IMR-90 (cell line): ENCODE measurements at regions not wholly inside any gene's neighbourhood (a gene's known extent, or its start where the extent isn't known, plus 50 kb on each side); places are given as distances from the start of the nearest gene placed in this dataset.

Experiments used
- ATAC-seq: fragments of 200-7000 bp; cut with Tn5 transposase; 2 replicates; pipeline ENCODE4 v1.9.1; 2020; ENCODE audit warnings: low read depth, mild to moderate bottlenecking, moderate library complexity
- BruUV-seq: library from RNA; stranded (reverse); fragments of 400-500 nt; replicated peaks from 2 replicates; lab custom pipeline; 2021; lab: Mats Ljungman, UMichigan
- CTCF ChIA-PET: fragments of 300-600 bp; formaldehyde crosslinking; extraction: SDS; loops from one replicate; lab custom pipeline; 2021; ENCODE audit warnings: antibody characterized with exemption; lab: Yijun Ruan, JAX
- POLR2A ChIA-PET: fragments of 300-600 bp; sonication (Branson Sonifier 250); formaldehyde crosslinking; loops from one replicate; lab custom pipeline; 2022; ENCODE audit warnings: antibody characterized with exemption; ENCODE audit not compliant: unreplicated experiment; lab: Charles Lee
- DNase-seq: peaks from one replicate; pipeline ENCODE4 v3.0.0; 2013
- H2AFZ ChIP-seq: replicated peaks from 2 replicates; pipeline ENCODE3; 2013; ENCODE audit warnings: low read length, mild to moderate bottlenecking; ENCODE audit not compliant: poor library complexity
- H2AK5ac ChIP-seq: 2 replicates; pipeline ENCODE4 v1.6.1; 2013; ENCODE audit warnings: low read depth, low read length, inconsistent platforms
- H2AK9ac ChIP-seq: replicated peaks from 2 replicates; pipeline ENCODE3; 2013; ENCODE audit warnings: mild to moderate bottlenecking, low read depth, low read length, moderate library complexity; ENCODE audit not compliant: poor library complexity
- H2BK120ac ChIP-seq: 2 replicates; pipeline ENCODE4 v1.6.1; 2013; ENCODE audit warnings: low read depth, low read length, inconsistent platforms
- H2BK15ac ChIP-seq: 3 replicates; pipeline ENCODE4 v1.6.1; 2013; ENCODE audit warnings: low read depth, low read length, inconsistent platforms
- H2BK20ac ChIP-seq: 2 replicates; pipeline ENCODE4 v1.6.1; 2013; ENCODE audit warnings: low read depth, mild to moderate bottlenecking, inconsistent platforms, low read length, moderate library complexity
- H2BK5ac ChIP-seq: 2 replicates; pipeline ENCODE4 v1.6.1; 2013; ENCODE audit warnings: mild to moderate bottlenecking, low read depth, low read length, inconsistent platforms; ENCODE audit not compliant: poor library complexity, severe bottlenecking
- H3K14ac ChIP-seq: replicated peaks from 2 replicates; pipeline ENCODE4 v1.6.1; 2013; ENCODE audit warnings: low read depth, low read length, inconsistent platforms
- H3K18ac ChIP-seq: 2 replicates; pipeline ENCODE4 v1.6.1; 2013; ENCODE audit warnings: low read depth, low read length, control low read depth
- H3K23ac ChIP-seq: 2 replicates; pipeline ENCODE4 v1.6.1; 2013; ENCODE audit warnings: low read depth, low read length, inconsistent platforms
- H3K27ac ChIP-seq: 2 replicates; pipeline ENCODE4 v1.5.1; 2013; ENCODE audit warnings: mild to moderate bottlenecking, control low read depth, low read length; ENCODE audit not compliant: insufficient read depth
- H3K27me3 ChIP-seq: 2 replicates; pipeline ENCODE4 v1.6.1; 2013; ENCODE audit warnings: low read length; ENCODE audit not compliant: control insufficient read depth, insufficient read depth
- H3K36me3 ChIP-seq: 2 replicates; pipeline ENCODE4 v1.6.1; 2013; ENCODE audit warnings: low read length, mixed read lengths; ENCODE audit not compliant: control insufficient read depth, insufficient read depth
- H3K4ac ChIP-seq: 2 replicates; pipeline ENCODE4 v1.6.1; 2013; ENCODE audit warnings: low read depth, low read length, inconsistent platforms
- H3K4me1 ChIP-seq: 2 replicates; pipeline ENCODE4 v1.6.1; 2013; ENCODE audit warnings: low read length, mixed read lengths; ENCODE audit not compliant: control insufficient read depth, insufficient read depth
- H3K4me2 ChIP-seq: 2 replicates; pipeline ENCODE4 v1.6.1; 2013; ENCODE audit warnings: low read depth, mild to moderate bottlenecking, control low read depth, low read length, moderate library complexity
- H3K4me3 ChIP-seq: 2 replicates; pipeline ENCODE4 v1.5.1; 2013; ENCODE audit warnings: low read depth, mild to moderate bottlenecking, control low read depth, low read length, moderate library complexity; ENCODE audit not compliant: insufficient read depth
- H3K56ac ChIP-seq: 2 replicates; pipeline ENCODE4 v1.6.1; 2013; ENCODE audit warnings: low read length, inconsistent platforms; ENCODE audit not compliant: insufficient read depth; ENCODE audit errors: extremely low read depth
- H3K79me1 ChIP-seq, 2 experiments: 2 replicates each; pipeline ENCODE4 v1.6.1; 2013; ENCODE audit warnings: low read length in 2 of 2, inconsistent platforms in 1 of 2, low read depth in 1 of 2
- H3K9ac ChIP-seq: 2 replicates; pipeline ENCODE4 v1.6.1; 2013; ENCODE audit warnings: low read depth, low read length, control low read depth
- H3K9me1 ChIP-seq: 2 replicates; pipeline ENCODE4 v1.6.1; 2013; ENCODE audit warnings: low read length, inconsistent platforms; ENCODE audit not compliant: insufficient read depth
- H3K9me3 ChIP-seq: 2 replicates; pipeline ENCODE4 v1.6.1; 2013; ENCODE audit warnings: low read length; ENCODE audit not compliant: control insufficient read depth, insufficient read depth
- H4K20me1 ChIP-seq: 2 replicates; pipeline ENCODE4 v1.6.1; 2013; ENCODE audit warnings: low read length, inconsistent platforms; ENCODE audit not compliant: insufficient read depth
- H4K5ac ChIP-seq: 2 replicates; pipeline ENCODE4 v1.6.1; 2013; ENCODE audit warnings: mild to moderate bottlenecking, low read depth, low read length, control low read depth
- H4K8ac ChIP-seq, 2 experiments: 2 replicates each; pipeline ENCODE4 v1.6.1; 2013; ENCODE audit warnings: low read depth in 2 of 2, low read length in 2 of 2, control low read depth in 1 of 2, inconsistent platforms in 1 of 2
- H4K91ac ChIP-seq: 2 replicates; pipeline ENCODE4 v1.6.1; 2013; ENCODE audit warnings: low read depth, low read length, inconsistent platforms; ENCODE audit not compliant: insufficient read depth
- BHLHE40 ChIP-seq: fragments of 150-350 bp; IDR thresholded peaks from 2 replicates; pipeline ENCODE4 v1.6.1; 2016; ENCODE audit warnings: mild to moderate bottlenecking, low read depth, low read length
- CEBPB ChIP-seq: IDR thresholded peaks from 2 replicates; pipeline ENCODE4 v1.6.1; 2012; ENCODE audit warnings: low read depth, low read length, improper control_type of control experiment
- CHD1 ChIP-seq: IDR thresholded peaks from 2 replicates; pipeline ENCODE4 v1.6.1; 2012; ENCODE audit warnings: low read depth, low read length, improper control_type of control experiment
- ELK1 ChIP-seq: fragments of 150-350 bp; IDR thresholded peaks from 2 replicates; pipeline ENCODE4 v1.6.1; 2016; ENCODE audit warnings: low read depth, mild to moderate bottlenecking, low read length, moderate library complexity, borderline replicate concordance
- FOS ChIP-seq: fragments of 150-350 bp; IDR thresholded peaks from 2 replicates; pipeline ENCODE4 v1.6.1; 2016; ENCODE audit warnings: low read depth, low read length
- MAFK ChIP-seq: IDR thresholded peaks from 2 replicates; pipeline ENCODE4 v1.6.1; 2012; ENCODE audit warnings: low read depth, low read length, improper control_type of control experiment
- MAZ ChIP-seq: IDR thresholded peaks from 2 replicates; pipeline ENCODE4 v1.6.1; 2012; ENCODE audit warnings: low read depth, mild to moderate bottlenecking, low read length, improper control_type of control experiment, moderate library complexity, borderline replicate concordance
- MXI1 ChIP-seq: IDR thresholded peaks from 2 replicates; pipeline ENCODE4 v1.6.1; 2012; ENCODE audit warnings: low read depth, mild to moderate bottlenecking, low read length, moderate library complexity, borderline replicate concordance
- NFE2L2 ChIP-seq: fragments of 150-350 bp; IDR thresholded peaks from 2 replicates; pipeline ENCODE4 v1.6.1; 2016; ENCODE audit warnings: low read depth, mild to moderate bottlenecking, low read length
- POLR2A ChIP-seq: IDR thresholded peaks from 2 replicates; pipeline ENCODE4 v1.6.1; 2012; ENCODE audit warnings: mild to moderate bottlenecking, low read depth, low read length
- RAD21 ChIP-seq: IDR thresholded peaks from 2 replicates; pipeline ENCODE4 v1.6.1; 2012; ENCODE audit warnings: low read length, improper control_type of control experiment
- RCOR1 ChIP-seq: IDR thresholded peaks from 2 replicates; pipeline ENCODE4 v1.6.1; 2012; ENCODE audit warnings: mild to moderate bottlenecking, low read length, improper control_type of control experiment; ENCODE audit not compliant: insufficient replicate concordance
- RFX5 ChIP-seq: IDR thresholded peaks from 2 replicates; pipeline ENCODE4 v1.8.0; 2012; ENCODE audit warnings: low read depth, mild to moderate bottlenecking, low read length, moderate library complexity
- SMC3 ChIP-seq: fragments of 150-350 bp; IDR thresholded peaks from 2 replicates; pipeline ENCODE4 v1.6.1; 2016; ENCODE audit warnings: low read depth, mild to moderate bottlenecking, antibody characterized with exemption, low read length, moderate library complexity
- USF2 ChIP-seq: fragments of 150-350 bp; IDR thresholded peaks from 2 replicates; pipeline ENCODE4 v1.6.1; 2017; ENCODE audit warnings: mild to moderate bottlenecking, antibody characterized with exemption, low read length, low read depth
- WGBS, 2 experiments: methylation state at CpG; one replicate each; pipeline versions ENCODE4 v1.1.5 to v1.1.7; 2013; ENCODE audit warnings: missing lambda C conversion rate in 2 of 2; ENCODE audit not compliant: insufficient read length in 1 of 2; ENCODE audit errors: extremely low coverage in 2 of 2; 5-methylcytosine and 5-hydroxymethylcytosine counted together
- dilution Hi-C: fragments of 300-500 bp; cut with HindIII; formaldehyde crosslinking; loops from one replicate; pipeline ENCODE4 v1.14.3; 2018; ENCODE audit warnings: low sequenced_read_pairs; ENCODE audit not compliant: unreplicated experiment
- in situ Hi-C: fragments of 300-500 bp; cut with MboI; formaldehyde crosslinking; loops from 3 replicates; pipeline ENCODE4 v1.14.3; 2019; ENCODE audit warnings: low sequenced_read_pairs, inconsistent platforms, mixed read lengths
- intact Hi-C: fragments of 100-400 bp; cut with micrococcal nuclease; formaldehyde crosslinking; loops from 2 replicates; pipeline ENCODE4 v1.10.0; 2022
- TF ChIP-seq, protein P1 (sequence below): conservative IDR thresholded peaks from 2 replicates; pipeline ENCODE4 v1.5.1; 2012; ENCODE audit warnings: mild to moderate bottlenecking, low read depth, low read length, improper control_type of control experiment

DNA sequence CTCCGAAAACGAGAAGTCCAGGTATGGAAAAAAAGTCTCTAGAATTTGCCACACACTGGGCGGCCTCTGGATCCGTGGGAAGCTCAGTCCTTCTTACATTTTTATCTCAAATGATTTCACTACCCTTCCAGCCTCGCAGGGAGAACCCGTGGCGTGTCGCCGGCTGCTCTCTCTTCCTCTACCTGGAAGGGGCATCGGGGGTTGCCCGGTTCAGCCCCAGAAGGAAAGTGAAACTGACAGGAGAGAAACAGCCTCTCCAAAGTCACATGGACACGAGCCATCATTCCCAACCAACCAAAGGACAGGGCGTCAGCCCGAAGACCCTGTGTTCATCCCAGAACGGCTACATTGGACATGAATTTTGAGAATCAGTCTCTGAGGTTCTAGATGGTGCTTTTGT lies 182.5 kb downstream of the ADSS2 start:
- Histone ChIP-seq H3K27me3 (no peaks in the 10 kb centered on the region), H2BK20ac (no peak overlapping the region), H4K20me1 (0 out of 2 replicates have a peak, but pooled peaks cover 3% of the 10 kb centered on the region), H3K4ac (no peak overlapping the region), H4K5ac (no peak overlapping the region), H2BK120ac (no peak overlapping the region), H3K36me3 (no peaks in the 10 kb centered on the region), H3K79me1 (no peaks in the 10 kb centered on the region), H2AK5ac (no peak overlapping the region), H3K14ac (no peak overlapping the region), H2BK15ac (no peak overlapping the region), H3K9ac (no peak overlapping the region), H2BK5ac (no peak overlapping the region), H3K9me1 (peaks cover 2% of the 10 kb centered on the region), H3K9me3 (peaks cover 4% of the 10 kb centered on the region; the same call in 1 of the 2 replicates), H2AK9ac (no peak overlapping the region), H4K91ac (no peak overlapping the region), H3K4me3 (no peak overlapping the region), H3K18ac (no peak overlapping the region), H2AFZ (no peak overlapping the region), H3K27ac (no peak overlapping the region), H4K8ac (no peak overlapping the region), H3K56ac (no peak overlapping the region), H3K4me2 (no peak overlapping the region), H3K23ac (no peak overlapping the region), H3K4me1 (peaks cover 5% of the 10 kb centered on the region; the same call in 1 of the 2 replicates)
- TF ChIP-seq CEBPB (no peak), USF2 (no peak), MAFK (no peak), NFE2L2 (no peak), SMC3 (no peak), ELK1 (no peak), RCOR1 (no peak), RFX5 (no peak), CHD1 (no peak), MAZ (no peak), POLR2A (no peak), BHLHE40 (no peak), MXI1 (no peak), RAD21 (no peak), FOS (no peak)
- TF ChIP-seq, protein P1, sequence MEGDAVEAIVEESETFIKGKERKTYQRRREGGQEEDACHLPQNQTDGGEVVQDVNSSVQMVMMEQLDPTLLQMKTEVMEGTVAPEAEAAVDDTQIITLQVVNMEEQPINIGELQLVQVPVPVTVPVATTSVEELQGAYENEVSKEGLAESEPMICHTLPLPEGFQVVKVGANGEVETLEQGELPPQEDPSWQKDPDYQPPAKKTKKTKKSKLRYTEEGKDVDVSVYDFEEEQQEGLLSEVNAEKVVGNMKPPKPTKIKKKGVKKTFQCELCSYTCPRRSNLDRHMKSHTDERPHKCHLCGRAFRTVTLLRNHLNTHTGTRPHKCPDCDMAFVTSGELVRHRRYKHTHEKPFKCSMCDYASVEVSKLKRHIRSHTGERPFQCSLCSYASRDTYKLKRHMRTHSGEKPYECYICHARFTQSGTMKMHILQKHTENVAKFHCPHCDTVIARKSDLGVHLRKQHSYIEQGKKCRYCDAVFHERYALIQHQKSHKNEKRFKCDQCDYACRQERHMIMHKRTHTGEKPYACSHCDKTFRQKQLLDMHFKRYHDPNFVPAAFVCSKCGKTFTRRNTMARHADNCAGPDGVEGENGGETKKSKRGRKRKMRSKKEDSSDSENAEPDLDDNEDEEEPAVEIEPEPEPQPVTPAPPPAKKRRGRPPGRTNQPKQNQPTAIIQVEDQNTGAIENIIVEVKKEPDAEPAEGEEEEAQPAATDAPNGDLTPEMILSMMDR: no peak
- BruUV-seq: no TSS peak
- DNase-seq: no peak
- CTCF ChIA-PET: no interaction called here
- intact Hi-C loops (no loop called here), dilution Hi-C loops (no loop called here), in situ Hi-C loops (loop anchor here (25.0 kb wide), 2 partner anchors 207 to 532 kb away; partner anchors contain the start of gene ZBTB18)
- no peak for ATAC-seq
- WGBS, 2 experiments: no CpG with 5 or more reads among the region's 15 CpGs
- POLR2A ChIA-PET: interaction anchor here (0.6 kb wide), 1 partner anchor 905 kb away, joined by 4 read pairs; no protein-coding TSS in a partner anchor
